COR-L47 (cell line): ENCODE measurements at regions not wholly inside any gene's neighbourhood (a gene's known extent, or its start where the extent isn't known, plus 50 kb on each side); places are given as distances from the start of the nearest gene placed in this dataset.
"Not testable (repeated sequence)": the region's sequence is repeated elsewhere in the genome, so short reads cannot be mapped to it uniquely, and the experiment has no call there.

Experiments used
- DNase-seq: peaks from one replicate; lab custom pipeline; 2025; lab: John Stamatoyannopoulos, UW

DNA sequence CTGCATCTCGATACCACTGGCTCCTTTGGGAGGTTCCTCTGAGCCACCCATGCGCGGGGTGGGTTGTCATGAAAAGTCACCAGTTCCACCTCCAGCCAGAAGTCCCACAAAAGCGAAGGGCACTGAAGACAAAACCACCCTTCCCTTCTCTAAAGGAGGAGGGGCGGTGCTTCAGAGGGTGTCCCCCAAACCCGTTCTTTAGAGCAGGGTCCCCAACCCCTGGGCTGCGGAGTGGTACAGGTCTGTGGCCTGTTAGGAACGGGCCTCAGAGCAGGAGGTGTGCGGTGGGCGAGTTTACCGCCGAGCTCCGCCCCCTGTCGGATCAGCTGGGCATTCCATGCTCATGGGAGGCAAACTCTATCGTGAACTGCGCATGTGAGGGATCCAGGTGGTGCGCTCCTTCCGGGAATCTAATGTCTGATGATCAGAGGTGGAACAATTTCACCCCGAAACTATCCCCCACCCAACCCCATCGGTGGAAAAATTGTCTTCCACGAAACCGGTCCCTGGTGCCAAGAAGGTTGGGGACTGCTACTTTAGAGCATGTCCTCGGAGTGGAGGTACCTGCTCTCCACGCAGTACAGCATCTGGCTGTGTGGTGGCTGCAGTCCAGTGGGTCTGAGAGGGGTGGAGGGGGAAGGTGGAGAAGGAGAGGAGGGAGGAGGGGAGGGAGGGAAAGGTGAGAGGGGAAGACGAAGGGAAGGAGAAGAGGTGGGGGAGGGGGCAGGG is 72.9 kb upstream of the SEPTIN5 start:
- no peak for DNase-seq

DNA sequence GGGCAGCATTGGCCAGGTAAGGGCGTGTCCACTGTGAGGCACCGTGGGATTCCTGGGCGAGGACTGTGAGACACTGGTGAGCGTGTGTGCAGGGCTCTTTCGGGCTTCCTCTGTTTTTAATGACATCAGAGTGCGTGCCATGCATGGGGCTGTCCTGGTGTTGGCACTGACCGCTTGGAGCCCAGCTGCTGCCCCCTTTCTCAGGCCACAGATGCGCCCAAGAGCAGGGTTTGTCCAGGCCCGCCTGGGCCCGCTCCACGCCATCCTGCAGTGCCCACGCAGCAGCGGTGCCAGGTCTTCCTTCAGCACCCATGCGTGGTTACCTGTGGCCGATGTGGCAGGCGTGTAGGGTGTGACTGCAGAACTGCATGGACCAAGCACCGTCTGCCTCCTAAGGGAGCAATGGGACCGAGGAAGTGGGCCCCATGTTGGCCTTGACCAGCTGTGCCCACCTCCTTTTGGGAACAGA is 72.3 kb upstream of the SEPTIN5 start:
- DNase-seq = no peak

DNA sequence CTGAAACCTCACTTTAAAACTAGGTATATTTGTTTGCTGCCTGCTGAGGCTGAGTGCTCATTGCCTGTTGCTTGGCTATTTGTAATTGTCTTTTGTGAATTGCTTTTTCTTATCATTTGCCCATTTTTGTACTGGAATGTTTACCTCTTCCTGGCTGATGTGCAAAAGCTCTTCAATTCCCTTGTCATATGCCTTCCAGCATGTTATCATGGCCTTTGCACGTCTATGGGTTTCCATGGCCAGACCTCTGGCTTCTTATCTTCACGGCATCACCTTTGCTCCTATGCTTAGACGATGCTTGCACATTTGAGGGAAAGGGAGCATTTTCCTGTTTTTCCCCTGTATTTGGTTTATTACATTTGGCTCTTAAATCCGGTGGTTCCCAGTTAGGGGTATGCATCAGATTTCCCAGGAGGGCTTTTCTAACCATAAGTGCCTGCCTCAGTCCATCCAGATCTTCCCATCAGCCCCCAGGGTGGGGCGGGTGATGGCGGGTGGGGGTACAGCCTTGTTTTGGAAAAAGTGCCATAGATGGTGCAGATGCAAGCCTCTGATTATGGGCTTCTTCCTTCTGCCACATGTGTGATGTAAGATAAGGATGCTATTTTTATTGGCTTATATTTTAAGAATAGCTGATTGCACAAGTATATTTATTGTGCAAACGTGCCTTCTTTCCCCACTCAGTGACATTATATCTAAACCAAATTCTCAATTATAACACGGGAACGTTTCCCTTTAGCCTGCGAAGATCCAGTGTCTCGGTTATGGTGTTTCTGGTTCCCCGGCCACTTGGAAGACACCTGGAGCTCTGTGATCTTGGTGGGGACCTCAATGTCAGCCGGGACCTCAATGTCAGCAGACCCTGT is 70.6 kb upstream of the SEPTIN5 start:
- no peak for DNase-seq

DNA sequence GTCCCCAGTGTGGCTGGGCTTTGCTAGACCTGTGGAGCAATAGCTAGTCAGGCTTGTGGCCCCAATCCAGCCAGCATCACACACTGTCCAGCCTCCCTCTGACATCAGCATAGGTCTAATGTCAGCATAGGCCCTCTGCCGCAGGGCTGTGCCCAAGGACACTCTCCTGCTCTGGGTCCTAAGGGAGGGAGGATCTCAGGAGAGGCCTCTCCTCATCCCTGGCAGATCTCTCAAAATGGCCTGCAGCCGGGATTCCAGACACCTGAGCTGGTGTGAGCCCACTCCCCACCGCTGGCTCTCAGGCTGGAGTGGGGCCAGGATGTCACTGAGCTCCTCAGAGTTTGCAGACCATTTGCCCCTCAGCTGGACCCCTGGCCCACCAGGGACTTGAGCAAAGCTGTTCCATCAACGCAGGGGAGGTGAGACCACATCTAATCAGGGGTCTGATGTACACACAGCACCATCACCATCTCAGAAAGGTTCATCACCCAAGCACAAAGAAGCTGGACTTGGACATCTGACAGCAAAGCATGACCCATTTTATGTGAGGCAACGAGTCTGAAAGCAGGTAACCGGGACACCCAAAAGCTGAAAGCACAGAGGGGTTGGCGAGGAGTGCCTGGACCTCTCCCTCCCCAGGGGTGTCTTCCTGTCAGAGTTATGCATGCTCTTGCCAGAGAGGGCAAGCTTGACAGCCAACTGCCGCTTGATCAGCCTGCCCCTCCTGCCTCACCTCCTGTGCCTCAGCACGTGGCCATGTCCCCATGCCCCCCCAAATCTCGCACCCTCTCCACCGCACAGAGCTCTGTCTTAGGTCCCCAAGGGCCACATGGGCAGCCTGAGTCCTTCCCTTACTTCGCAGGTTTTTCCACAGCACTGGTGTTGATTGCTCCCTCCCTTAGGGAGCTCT is 69.7 kb upstream of the SEPTIN5 start:
- no peak for DNase-seq

DNA sequence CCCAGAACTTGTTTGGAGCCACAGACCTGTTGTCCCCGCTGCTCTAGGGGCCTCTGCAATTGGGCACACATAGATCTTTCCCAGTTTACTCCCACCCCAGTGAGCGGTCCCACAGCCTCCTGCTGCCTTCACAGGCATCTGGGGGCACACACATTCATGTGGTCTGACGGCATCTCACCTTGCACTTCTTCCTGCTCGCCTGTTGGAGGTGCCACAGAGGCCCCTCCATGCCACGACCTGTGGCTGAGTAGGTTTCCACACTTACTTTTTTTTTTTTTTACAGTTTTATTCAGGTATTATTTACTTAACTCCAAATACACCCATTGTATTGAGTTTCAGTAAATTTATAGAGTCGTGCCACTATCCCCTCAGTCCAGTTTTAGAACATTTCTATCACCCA is 68.9 kb upstream of the SEPTIN5 start:
- no peak for DNase-seq

DNA sequence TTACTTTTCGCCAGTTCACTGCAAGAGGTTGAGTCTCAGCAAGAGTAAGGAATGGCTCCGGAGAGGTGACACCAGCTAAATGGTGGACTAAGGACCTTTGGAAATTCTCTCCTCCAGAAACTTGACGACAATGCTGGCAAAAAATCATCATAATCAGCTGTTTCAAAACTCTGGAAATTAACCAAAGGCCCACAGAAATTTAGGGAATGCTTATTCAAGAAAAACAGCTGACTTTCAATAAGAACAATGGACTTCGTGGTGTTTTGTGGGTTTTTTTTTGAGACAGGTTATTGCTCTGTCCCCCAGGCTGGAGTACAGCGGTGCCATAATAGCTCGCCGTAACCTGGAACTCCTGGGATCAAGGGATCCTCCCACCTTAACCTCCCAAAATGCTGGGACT is 68.4 kb upstream of the SEPTIN5 start:
- DNase-seq = no peak

DNA sequence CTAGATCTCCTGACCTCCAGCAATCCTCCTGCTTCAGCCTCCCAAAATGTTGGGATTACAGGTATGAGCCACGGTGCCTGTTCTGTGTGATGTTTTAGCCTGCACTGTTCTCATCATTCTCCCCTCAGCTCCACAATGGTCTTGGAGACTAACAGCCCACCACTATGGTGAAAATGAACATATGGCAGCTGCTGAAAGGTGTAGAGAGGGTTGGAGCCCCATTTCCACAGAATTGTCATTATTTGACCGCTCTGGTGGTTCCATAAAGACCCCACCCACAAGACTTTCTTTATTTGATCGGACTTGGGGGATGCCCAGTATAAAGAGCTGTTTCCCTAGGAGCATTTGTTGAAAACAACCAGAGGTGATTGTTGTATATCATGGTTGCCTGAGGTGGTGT is 67.9 kb upstream of the SEPTIN5 start:
- no peak for DNase-seq

DNA sequence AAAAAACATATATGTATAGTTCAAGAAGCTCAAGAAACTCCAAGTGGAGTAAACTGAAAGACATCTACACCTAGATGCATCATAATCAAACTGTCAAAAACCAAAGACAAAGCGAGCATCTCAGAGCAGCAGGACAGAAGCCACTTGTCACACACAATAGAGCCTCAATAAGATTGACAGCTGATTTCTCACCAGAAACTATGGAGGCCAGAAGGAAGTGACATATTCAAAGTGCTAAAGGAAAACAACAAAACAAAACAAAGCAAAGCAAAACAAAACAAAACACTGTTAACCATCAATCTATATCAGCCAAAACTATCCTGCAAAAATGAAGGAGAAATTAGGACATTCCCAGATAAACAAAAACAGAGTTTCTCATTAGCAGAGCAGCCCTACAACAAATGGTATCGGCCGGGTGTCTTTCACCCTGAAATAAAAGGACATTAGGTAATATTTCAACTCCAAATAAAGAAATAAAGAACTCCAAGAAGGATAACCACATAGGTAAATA is 65.8 kb upstream of the SEPTIN5 start:
- no peak for DNase-seq

DNA sequence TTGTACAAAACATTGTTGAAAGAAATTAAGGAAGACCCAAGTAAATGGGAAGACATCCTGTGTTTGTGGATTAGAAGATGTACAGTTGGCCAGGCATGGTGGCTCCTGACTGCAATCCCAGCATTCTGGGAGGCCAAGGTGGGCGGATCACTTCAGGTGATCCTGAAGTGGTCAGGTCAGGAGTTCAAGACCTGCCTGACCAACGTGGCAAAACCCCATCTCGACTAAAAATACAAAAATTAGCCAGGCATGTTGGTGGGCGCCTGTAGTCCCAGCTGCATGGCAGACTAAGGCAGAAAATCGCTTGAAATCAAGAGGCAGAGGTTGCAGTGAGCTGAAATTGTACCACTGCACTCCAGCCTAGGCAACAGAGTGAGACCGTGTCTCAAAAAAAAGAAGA is 62.0 kb upstream of the SEPTIN5 start:
- no peak for DNase-seq

DNA sequence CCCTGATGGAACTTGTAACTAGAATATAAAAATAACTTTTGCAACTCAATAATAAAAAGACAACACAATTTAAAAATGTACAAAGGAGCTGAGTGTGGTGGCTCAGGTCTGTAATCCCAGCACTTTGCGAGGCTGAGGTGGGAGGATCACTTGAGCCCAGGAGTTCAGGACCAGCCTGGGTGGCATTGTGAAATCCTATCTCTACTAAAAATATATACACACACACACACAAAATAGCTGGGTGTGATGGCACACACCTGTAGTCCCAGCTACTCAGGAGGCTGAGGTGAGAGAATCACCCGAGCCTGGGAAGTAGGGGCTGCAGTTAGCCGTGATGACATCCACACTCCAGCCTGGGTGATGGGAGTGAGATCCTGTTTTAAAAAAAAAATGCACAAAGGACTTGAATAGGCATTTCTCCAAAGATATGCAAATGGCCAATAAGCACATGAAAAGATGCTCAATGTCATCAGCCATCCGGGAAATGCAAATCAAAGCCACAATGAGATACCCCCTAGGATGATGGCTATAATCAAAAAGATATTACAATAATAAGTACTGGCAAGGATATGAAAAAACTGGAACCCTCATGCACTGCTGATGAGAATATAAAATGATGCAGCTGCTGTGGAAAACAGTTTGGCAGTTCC is 59.8 kb upstream of the SEPTIN5 start:
- no peak for DNase-seq

DNA sequence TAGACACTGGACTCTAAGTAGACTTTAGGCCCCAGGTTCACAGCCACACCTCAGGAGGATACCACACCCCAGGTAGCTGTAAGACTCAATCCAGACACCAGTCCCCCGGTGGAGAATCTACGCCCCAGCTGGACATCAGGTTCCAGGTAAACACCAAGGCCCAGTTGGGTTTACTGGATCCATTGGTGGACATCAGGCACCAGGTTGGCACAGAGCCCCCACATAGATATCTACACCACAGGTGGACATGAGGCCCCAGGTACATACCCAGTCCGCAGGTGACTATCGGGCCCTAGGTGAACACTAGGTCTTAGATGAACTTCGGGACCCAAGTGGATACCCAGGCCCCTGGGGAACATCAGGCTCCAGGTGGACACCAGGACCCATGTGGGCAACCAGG is 58.9 kb upstream of the SEPTIN5 start:
- DNase-seq = no peak

DNA sequence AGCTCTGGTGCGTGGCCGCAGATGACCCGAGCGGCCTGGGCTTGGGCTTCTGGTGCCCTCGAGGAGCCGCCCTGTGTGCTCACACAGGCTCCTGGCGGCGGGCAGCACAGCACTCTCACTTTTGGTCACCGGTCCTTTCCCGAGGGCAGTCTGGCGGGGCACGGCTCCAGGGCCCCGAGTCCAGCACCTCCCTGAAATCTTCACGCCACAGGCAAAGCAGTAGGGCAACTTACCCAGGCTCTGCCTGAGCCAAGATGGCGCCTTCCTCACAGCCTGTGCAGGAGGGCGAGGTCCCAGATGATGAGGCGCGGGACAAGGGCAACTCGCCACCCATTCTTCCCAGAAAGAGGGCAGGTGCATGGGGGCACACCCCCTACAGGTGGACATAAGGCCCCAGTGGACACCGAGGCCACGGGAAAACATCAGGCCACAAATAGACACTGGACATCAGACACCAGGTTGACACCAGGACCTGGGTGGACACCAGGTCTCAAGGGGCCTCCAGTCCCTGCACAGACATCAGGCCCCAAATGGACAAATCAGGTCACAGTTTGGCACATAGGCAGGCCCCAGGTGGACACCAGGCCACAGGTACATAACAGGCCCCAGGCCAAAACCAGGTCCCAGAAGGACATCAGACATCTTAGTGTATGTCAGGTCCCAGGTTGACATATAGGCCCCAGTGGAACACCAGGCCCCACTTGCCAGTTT is 57.6 kb upstream of the SEPTIN5 start:
- no peak for DNase-seq

DNA sequence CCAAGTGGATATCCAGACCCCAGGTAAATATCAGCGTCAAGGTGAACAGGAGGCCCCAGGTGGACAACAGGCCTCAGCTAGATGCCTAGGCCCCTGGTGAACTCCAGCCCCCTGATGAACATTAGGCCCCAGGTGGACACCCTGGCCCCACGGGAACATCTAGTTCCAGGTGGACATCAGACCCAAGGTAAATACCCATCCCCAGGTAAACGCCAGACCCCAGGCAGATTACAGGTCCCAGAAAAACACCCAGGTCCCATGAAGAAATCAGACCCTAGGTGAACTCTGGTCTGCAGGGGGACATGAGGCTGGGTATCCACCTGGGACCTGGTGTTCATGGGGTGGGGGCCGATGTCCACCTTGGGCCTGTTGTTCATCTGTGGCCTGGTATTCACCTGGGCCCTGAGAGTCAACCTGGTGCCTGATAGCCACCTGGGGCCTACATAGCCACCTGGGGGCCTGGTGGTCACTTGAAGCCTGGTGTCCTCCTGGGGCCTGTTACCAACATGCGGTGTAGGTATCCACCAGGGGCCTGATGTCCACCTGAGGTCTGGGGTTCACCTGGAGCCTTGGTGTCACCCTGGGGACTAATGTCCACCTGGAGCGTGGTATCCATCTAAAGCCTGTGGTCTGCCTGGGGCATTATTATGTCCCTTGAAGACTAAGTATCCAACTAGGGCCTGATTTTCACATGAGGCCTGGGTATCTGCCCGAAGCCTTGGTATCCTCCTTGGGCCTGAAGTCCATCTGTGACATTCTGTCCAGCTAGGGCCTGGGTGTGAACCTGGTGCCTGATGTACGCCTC is 56.8 kb upstream of the SEPTIN5 start:
- no peak for DNase-seq

DNA sequence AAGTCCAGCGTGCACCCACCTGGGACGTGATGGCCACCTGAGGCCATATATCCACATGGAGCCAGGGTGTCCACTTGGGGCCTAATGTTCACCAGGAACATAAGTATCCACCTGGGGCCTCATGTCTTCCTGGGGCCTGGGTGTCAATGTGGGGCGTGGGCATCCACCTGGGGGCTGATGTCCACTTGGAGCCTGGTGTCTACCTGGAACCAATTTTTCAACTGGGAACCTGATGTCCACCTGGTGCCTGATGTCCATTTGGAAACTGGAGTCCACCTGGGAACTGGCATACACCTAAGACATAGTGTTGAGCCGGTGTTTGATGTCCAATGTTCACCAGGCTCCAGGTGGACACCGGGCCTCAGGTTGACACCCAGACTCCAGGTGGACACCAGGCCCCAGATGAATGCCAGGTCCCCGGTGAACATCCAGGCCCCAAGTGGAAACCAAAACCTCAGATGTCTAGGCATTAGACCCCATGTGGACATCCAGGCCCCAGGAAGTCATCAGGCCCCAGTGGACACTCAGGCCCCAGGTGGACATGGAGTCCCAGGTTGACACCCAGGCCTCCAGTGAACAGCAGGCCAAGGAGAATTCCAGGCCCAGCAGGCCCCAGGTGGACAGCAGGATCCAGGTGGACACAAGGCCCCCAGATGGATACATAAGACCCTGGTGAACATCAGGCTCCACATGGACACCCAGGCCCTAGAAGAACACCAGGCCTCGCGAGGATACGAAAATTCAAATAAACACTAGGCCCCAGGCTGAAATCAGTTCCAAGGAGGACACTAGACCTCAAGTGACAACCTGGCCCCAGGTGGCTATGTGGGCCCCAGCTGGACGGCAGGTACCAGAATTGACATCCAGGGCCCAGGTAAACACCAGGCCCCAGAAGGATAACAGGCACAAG is 56.0 kb upstream of the SEPTIN5 start:
- DNase-seq = no peak

DNA sequence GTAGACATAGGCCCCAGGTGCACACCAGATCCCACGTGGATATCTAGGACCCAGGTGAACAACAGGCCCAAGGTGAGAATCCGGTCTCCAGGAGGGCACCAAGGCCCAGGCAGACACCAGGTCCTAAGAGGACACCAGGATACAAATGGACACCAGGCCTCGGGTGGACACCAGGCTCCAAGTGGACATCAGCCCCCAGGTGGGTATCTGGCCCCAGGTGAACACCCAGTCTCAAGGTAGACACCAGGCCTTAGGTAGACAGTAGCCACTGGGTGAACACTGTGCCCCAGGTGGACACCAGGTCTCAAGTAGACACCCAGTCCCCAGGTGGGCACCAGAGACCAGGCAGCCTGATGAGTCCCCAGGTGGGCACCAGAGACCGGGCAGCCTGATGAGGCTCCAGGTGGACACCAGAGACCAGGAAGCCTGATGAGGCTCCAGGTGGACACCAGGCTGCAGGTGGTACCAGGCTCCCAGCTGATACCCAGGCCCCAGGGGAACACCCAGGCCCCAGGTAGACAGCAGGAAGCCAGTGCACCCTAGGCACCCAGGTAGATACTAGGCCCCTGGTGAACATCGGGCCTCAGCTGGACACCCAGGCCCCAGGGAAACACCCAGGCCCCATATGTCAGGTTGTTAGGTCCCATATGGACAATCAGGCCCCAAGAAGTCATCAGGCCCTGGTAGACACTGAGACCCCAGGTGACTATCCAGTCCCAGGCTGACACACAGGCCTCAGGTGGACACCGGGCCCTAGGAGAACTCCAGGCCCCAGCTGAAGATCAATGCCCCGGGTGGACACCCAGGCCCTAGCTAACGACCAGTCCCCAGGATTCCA is 55.1 kb upstream of the SEPTIN5 start:
- DNase-seq = no peak

DNA sequence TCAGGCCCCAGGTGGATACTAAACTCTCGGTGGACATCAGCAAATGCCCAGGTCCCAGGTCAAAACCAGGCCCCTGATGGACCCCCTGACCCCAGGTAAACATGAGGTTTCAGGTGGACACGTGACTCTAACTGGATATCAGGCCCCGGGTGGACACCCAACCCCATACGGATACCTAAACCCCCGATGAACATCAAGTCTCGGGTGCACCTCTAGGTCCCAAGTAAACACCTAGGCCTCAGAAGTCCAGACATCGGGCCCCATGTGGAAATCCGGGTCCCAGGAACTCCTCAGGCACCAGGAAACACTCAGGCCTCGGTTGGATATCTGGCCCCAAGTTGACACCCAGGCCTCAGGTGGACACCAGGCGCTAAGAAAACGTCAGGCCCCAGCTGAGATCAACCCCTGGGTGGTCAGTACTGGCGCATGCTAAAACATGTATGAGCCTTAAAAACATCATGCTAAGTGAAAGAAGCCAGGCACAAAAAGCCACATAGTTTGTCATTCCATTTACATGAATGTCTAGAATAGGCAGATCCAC is 54.4 kb upstream of the SEPTIN5 start:
- no peak for DNase-seq

DNA sequence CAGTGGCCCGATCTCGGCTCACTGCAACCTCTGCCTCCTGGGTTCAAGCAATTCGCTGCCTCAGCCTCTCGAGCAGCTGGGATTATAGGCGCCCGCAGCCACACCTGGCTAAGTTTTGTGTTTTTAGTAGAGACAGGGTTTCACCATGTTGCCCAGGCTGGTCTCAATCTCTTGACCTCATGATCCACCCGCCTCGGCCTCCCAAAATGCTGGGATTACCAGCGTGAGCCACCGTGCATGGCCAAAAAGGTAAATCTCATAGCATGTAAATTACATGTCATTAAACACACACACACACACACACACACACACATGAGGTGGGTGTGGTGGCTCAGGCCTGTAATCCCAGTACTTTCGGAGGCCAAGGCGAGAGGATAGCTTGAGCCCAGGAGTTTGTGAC is 53.7 kb upstream of the SEPTIN5 start:
- not testable (repeated sequence) for DNase-seq

DNA sequence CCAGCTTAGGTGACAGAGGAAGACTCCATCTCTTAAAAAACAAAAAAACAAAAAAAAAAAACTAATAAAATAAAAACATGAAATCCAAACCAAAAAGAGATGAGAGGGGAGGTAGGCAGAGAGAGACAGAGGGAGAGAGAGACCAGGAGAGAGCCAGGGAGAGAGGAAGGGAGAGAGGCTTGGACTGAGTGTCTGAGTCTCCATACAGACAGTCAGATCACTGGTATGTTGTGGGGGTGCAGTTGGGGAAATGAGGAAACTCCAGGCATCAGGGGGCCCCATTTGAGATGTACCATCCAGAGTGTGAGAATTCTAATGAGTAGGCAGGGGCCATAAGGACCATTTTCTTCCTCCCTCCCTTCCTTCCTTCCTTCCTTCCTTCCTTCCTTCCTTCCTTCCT is 53.1 kb upstream of the SEPTIN5 start:
- DNase-seq = no peak
